ENCODE measurements at regions not wholly inside any gene's neighbourhood (a gene's known extent, or its start where the extent isn't known, plus 50 kb on each side); places are given as distances from the start of the nearest gene placed in this dataset.

DNA sequence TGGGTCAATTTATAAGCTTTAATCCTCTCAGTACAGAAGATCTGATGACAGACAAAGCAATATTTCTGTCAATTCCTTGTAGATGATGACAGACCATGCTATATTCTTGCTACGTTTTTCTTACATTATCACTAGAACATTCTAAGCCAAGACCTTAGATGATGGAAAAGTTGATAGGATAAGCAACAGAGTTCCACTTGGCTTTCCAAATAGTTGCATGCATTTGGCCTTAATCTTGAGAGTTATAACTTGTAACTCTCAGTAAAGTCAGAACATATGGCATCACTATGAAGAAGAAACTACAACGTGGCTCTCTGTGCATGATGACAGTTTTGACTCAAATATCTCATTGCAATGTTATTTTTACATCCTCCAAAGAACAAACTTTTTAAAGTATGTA, 544.3 kb upstream of the LRRC4C start:
- TF ChIP-seq, protein P1, sequence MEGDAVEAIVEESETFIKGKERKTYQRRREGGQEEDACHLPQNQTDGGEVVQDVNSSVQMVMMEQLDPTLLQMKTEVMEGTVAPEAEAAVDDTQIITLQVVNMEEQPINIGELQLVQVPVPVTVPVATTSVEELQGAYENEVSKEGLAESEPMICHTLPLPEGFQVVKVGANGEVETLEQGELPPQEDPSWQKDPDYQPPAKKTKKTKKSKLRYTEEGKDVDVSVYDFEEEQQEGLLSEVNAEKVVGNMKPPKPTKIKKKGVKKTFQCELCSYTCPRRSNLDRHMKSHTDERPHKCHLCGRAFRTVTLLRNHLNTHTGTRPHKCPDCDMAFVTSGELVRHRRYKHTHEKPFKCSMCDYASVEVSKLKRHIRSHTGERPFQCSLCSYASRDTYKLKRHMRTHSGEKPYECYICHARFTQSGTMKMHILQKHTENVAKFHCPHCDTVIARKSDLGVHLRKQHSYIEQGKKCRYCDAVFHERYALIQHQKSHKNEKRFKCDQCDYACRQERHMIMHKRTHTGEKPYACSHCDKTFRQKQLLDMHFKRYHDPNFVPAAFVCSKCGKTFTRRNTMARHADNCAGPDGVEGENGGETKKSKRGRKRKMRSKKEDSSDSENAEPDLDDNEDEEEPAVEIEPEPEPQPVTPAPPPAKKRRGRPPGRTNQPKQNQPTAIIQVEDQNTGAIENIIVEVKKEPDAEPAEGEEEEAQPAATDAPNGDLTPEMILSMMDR (IDR thresholded peaks at IDR 0.05) = no peak
- TF ChIP-seq POLR2AphosphoS5 (IDR thresholded peaks at IDR 0.05) = no peak
